B cell (primary cell): ENCODE measurements at regions not wholly inside any gene's neighbourhood (a gene's known extent, or its start where the extent isn't known, plus 50 kb on each side); places are given as distances from the start of the nearest gene placed in this dataset.

Experiments
- CTCF ChIP-seq: fragments of 200-600 bp; IDR thresholded peaks from one replicate; pipeline ENCODE4 v1.8.0; 2022; ENCODE audit warnings: antibody characterized with exemption, mild to moderate bottlenecking
- EZH2 ChIP-seq: IDR thresholded peaks from 2 replicates; pipeline ENCODE4 v1.6.1; 2012; ENCODE audit warnings: borderline replicate concordance, low read depth, mild to moderate bottlenecking, moderate library complexity, low read length; ENCODE audit not compliant: insufficient read depth, poor library complexity, severe bottlenecking

- TF ChIP-seq EZH2 (no peak), CTCF (no peak)
Observed at GRCh38 chr11:89660234-89660633, 49.9 kb upstream of the TRIM77 start.
